Stimulated activated CD4-positive, alpha-beta T cell treated with anti-CD3 and anti-CD28 coated beads, TNF-alpha, amount 100 ng/mL, for 24 hours (primary cell): ENCODE measurements at regions not wholly inside any gene's neighbourhood (a gene's known extent, or its start where the extent isn't known, plus 50 kb on each side); places are given as distances from the start of the nearest gene placed in this dataset.
"Not testable (repeated sequence)": the region's sequence is repeated elsewhere in the genome, so short reads cannot be mapped to it uniquely, and the experiment has no call there.

ENCODE experiments used
- DNase-seq, 3 experiments: peaks; one replicate each; pipeline ENCODE4 v3.0.0-alpha.2; 2020; ENCODE audit warnings: low read depth in 3 of 3

GRCh38 chr17:63019138-63019873, 53.3 kb downstream of the TANC2 start:
- DNase-seq = no peak

GRCh38 chr17:63022567-63022966, 56.5 kb downstream of the TANC2 start:
- no peak for DNase-seq

DNA sequence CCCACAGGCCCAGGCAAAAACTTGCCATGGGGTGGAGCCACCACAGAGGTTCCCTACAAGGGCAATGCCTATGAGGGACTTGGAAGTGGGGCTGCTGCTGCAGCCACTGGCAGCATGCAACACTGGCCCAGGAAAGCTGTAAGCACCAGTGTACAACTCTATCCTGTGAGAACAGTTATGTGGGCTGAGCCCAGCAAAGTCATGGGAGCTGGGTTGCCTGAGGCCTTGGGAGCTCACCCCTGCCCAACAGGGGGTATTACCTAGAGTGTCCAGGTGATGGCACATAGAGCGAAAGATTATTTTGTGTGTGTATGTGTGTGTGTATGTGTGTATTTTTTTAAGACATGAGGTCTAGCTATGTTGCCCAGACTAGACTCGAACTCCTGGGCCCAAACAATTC, 57.0 kb downstream of the TANC2 start:
- no peak for DNase-seq

GRCh38 chr17:63024201-63024600, 58.2 kb downstream of the TANC2 start:
- no peak for DNase-seq

DNA sequence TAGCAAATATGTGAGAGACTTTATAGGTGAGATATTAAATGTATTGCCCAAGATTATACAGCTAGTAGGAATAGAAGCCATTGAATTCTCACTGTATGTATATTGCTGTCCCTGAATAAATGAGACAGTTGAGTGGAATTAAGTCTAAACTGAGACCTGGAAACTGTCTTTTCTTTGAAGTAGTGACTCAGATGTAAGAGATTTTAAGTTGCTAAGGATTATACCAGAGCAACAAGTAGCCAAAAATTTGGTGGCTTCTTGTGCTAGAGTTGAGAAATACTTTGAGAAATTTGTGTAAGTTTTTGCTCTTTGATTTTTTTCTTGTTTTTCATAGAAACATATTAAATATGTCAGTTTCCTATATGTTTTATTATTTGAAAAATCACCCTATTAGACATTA, 58.7 kb downstream of the TANC2 start:
- DNase-seq = no peak

DNA sequence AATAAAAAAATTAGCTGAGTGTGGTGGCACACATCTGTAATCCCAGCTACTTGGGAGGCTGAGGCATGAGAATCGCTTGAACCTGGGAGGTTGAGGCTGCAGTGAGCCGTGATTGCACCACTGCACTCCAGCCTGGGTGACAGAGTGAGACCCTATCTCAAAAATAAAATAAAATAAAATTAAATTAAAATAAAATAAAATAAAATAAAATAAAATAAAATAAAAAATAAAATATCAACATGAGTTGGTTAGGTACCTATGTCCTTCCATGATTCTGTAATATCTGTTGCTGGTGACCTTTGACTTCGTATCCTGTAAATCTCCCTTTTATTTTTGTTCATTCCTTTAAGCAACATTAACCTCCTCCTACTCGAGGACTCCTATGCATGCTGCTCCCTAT, 59.6 kb downstream of the TANC2 start:
- DNase-seq = not testable (repeated sequence)

DNA sequence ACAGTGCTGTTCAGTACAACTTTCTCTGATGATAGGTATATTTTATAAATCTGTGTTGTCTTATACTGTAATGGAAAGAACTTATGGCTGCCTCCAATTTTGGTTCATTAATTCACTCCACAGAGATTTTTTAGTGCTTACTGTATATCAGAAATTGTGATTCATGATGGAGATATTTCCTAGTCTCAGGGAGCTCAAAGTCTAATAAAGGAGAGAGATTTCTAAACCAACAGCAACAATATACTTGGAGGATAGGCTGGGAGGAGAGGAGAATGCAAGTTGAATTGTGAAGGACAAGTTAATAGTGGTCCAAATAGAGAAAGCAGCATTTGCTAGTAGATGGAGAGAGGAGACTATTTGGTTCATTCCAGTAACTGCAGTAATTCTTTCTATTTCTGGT, 63.5 kb downstream of the TANC2 start:
- no peak for DNase-seq

- no peak for DNase-seq
Measured at GRCh38 chr17:63032142-63032541, 66.1 kb downstream of the TANC2 start.

DNA sequence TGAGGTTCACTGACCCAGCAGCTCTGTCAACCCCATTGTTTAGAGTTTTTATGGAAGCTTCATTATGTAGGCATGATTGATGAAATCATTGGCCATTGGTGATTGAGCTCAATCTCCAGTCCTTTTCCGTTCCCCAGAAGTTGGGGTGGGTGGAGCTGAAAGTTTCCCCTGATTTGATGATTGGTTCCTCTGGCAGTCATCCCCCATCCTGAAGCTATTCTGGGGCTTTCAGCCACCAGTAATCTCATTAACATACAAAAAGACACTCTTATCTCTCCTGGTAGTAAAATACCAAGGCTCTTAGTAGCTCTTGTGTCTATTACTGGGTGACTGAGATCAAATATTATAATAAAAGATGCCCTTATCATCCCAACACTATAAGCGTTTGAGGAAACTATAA, 67.1 kb downstream of the TANC2 start:
- no peak for DNase-seq

- no peak for DNase-seq
Measured at GRCh38 chr17:63035271-63035670, 69.2 kb downstream of the TANC2 start.

- DNase-seq = no peak
Measured at GRCh38 chr17:63035695-63036094, 69.7 kb downstream of the TANC2 start.

GRCh38 chr17:63039342-63039741, 73.3 kb downstream of the TANC2 start:
- no peak for DNase-seq

DNA sequence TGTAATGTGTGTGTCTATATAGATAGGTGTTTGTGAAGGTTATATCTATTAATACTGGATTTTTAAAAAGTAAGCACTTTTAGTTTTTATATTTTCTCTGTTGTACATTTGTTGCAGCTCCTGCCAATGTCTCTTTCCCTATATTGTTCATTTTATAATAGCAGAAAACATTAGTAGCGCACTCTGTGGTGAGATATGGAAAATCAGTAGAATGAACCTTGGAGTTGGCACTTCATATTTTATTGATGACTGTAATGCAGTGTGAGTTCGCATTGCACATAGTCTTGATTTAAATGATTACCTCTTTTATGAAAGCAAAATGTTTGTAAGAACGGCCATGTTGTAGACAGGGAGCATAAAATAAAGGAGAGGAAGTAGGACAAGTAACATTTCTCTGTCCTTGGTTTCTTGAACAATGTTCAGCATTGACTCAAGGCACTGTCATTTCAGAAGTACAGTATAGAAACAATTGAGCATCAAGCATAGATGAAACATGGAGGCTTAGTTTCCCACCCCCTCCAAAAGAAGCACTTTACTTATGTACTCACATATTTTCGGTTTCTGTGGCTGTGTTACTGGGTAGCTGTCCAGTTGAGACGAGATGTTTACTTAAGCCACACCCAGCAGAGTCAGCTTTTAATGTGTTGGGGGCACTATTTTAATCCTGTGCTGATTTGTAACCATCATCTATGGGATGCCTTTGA, 74.0 kb downstream of the TANC2 start:
- no peak for DNase-seq

GRCh38 chr17:63040816-63041215, 74.8 kb downstream of the TANC2 start:
- no peak for DNase-seq

- no peak for DNase-seq
Measured at GRCh38 chr17:63041251-63041650, 75.2 kb downstream of the TANC2 start.

- DNase-seq = no peak
Measured at GRCh38 chr17:63041722-63042121, 75.7 kb downstream of the TANC2 start.

DNA sequence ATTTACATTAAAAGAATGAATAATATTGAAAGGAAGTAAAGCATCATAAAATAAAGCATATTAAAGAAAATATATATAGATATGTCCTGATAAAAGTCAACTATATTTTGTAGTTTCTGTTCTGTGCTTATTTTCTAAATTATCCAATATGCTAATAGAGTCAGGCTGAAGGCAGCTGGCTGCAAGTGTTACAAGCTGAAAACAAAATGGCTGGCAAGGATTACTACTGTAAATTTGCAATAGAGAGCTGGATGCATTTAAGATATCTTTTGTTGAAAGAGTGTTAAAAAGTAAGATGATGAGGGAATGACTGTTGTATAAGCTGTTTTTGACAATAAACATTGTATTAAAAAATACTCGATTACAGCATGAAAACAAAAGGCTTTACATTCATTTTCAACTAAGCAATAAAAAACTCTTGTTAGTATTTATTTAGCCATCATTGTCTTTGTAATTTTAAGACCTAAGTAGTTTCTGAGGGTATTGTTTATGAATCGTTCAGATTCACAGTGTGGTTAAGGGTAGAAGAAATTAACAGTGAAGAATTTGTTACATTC, 76.3 kb downstream of the TANC2 start:
- no peak for DNase-seq

DNA sequence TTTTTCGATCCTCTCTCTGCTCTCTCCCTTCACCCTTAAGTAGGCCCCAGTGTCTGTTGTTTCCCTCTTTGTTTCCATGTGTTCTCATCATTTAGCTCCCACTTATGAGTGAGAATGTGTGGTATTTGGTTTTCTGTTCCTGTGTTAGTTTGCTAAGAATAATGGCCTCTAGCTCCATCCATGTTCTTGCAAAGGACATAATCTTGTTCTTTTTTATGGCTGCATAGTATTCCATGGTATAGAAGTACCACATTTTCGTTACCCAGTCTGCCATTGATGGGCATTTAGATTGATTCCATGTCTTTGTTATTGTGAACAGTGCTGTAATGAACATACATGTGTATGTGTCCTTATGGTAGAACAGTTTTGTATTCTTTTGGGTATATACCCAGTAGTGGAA, 91.5 kb downstream of the TANC2 start:
- DNase-seq = not testable (repeated sequence)

- no peak for DNase-seq
Measured at GRCh38 chr17:63066158-63066813, 100.3 kb downstream of the TANC2 start.

DNA sequence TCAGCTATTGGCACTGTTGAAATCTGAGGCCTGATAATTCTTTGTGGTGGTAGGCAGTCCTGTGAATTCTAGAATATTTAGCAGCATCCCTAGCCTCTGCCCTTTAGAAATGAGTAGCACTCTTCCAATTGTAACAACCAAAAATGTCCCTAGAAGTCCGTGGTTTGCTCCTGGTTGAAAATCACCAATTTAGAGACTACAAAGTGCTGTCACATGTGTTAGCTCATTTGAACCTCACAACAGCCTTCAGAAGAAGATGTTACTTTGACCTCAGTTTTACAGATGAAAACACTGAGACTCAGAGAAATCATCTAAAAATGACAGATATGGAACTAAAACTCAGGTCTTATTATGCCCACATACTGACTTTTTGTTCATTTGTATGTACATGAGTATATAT, 103.2 kb downstream of the TANC2 start:
- no peak for DNase-seq

GRCh38 chr17:63070031-63070430, 104.0 kb downstream of the TANC2 start:
- no peak for DNase-seq

GRCh38 chr17:63071797-63072196, 105.8 kb downstream of the TANC2 start:
- DNase-seq = no peak

DNA sequence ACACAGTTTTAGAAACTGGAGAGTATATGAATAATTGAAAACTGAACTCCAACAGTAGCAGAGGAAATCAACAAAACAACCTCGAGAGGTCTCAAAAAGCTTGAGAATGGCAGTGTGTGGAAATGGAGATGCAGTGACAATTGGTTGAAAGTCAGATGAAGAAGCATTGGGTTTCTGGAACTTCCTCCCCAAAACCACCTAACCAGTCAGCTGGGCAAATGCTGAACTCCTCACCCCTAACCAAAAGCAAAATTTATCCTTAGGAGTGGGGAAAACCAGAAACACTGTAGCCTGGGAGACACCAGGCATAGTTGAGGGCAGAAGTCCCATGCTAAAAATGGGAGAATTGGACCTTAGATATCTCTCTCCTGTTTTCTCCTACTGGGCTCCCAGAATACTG, 109.9 kb downstream of the TANC2 start:
- DNase-seq = no peak
